A673 (cell line): ENCODE measurements at regions not wholly inside any gene's neighbourhood (a gene's known extent, or its start where the extent isn't known, plus 50 kb on each side); places are given as distances from the start of the nearest gene placed in this dataset.

Experiments used
- CTCF ChIP-seq: fragments of 300-800, 200-600 bp; sonication (generic); conservative IDR thresholded peaks from 2 replicates; pipeline ENCODE4 v1.5.1; 2017; ENCODE audit warnings: low read depth, mild to moderate bottlenecking, antibody characterized with exemption, low read length, moderate library complexity, mixed read lengths
- EZH2 ChIP-seq: fragments of 200-600 bp; sonication (generic); IDR thresholded peaks from 2 replicates; pipeline ENCODE4 v1.6.1; 2017; ENCODE audit warnings: borderline replicate concordance, low read depth, mild to moderate bottlenecking, mixed read lengths, antibody characterized with exemption, low read length; ENCODE audit not compliant: poor library complexity, severe bottlenecking

- no peak for TF ChIP-seq CTCF
- no peak for TF ChIP-seq EZH2
These were observed 160.6 kb downstream of the TAF11L14 start for GRCh38 chr5:17794815-17795214.
